Fibroblast of villous mesenchyme (primary cell): ENCODE measurements at regions not wholly inside any gene's neighbourhood (a gene's known extent, or its start where the extent isn't known, plus 50 kb on each side); places are given as distances from the start of the nearest gene placed in this dataset.

Source experiments
- DNase-seq: peaks from one replicate; pipeline ENCODE4 v3.0.0-alpha.2; 2010; ENCODE audit warnings: low read depth
- H3K4me3 ChIP-seq: 2 replicates; pipeline ENCODE4 v1.5.1; 2011; ENCODE audit warnings: low read depth, mild to moderate bottlenecking, low read length
- TF ChIP-seq, protein P1 (sequence below): IDR thresholded peaks from 2 replicates; pipeline ENCODE4 v1.5.1; 2012; ENCODE audit warnings: low read depth, mild to moderate bottlenecking, low read length; ENCODE audit not compliant: insufficient read depth

GRCh38 chr2:6017736-6018286 is 325.6 kb downstream of the SOX11 start:
- DNase-seq = no peak
- H3K4me3 ChIP-seq = no peak overlapping the region
- TF ChIP-seq, protein P1, sequence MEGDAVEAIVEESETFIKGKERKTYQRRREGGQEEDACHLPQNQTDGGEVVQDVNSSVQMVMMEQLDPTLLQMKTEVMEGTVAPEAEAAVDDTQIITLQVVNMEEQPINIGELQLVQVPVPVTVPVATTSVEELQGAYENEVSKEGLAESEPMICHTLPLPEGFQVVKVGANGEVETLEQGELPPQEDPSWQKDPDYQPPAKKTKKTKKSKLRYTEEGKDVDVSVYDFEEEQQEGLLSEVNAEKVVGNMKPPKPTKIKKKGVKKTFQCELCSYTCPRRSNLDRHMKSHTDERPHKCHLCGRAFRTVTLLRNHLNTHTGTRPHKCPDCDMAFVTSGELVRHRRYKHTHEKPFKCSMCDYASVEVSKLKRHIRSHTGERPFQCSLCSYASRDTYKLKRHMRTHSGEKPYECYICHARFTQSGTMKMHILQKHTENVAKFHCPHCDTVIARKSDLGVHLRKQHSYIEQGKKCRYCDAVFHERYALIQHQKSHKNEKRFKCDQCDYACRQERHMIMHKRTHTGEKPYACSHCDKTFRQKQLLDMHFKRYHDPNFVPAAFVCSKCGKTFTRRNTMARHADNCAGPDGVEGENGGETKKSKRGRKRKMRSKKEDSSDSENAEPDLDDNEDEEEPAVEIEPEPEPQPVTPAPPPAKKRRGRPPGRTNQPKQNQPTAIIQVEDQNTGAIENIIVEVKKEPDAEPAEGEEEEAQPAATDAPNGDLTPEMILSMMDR = no peak

GRCh38 chr2:6024229-6024628 is 332.0 kb downstream of the SOX11 start:
- DNase-seq = no peak
- H3K4me3 ChIP-seq = no peak overlapping the region
- TF ChIP-seq, protein P1 = no peak

GRCh38 chr2:6024784-6025183 is 332.6 kb downstream of the SOX11 start:
- no peak for DNase-seq
- no peak overlapping the region for H3K4me3 ChIP-seq
- TF ChIP-seq, protein P1 = no peak

GRCh38 chr2:6025391-6025790 is 333.2 kb downstream of the SOX11 start:
- TF ChIP-seq, protein P1 = no peak
- H3K4me3 ChIP-seq = no peak overlapping the region
- no peak for DNase-seq

DNA sequence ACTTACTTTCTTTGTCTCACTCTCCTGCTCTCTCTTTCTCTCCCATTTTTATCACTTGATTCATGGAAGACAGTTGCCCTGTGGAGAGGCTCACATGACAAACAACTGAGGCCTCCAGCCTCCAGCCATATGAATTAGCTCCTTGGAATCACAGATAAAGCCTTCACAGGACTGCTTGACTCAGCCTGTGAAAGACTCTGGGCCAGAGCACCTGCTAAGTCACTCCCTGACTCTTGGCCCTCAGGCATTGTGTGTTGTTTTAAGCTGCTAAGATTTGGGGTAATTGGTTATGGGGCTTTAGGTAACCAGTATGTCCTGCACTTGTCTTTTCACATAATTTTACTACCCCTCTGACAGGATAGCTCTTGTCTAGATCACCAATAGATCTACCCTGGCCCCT is 334.9 kb downstream of the SOX11 start:
- TF ChIP-seq, protein P1 = no peak
- DNase-seq = no peak

GRCh38 chr2:6031200-6031867 is 339.1 kb downstream of the SOX11 start:
- no peak for DNase-seq
- TF ChIP-seq, protein P1 = no peak

More for the DNA sequence above, 334.9 kb downstream of the SOX11 start:
- H3K4me3 ChIP-seq = no peak overlapping the region

More at GRCh38 chr2:6031200-6031867, 339.1 kb downstream of the SOX11 start:
- no peak overlapping the region for H3K4me3 ChIP-seq
